ENCODE measurements at regions not wholly inside any gene's neighbourhood (a gene's known extent, or its start where the extent isn't known, plus 50 kb on each side); places are given as distances from the start of the nearest gene placed in this dataset.
"Not testable (repeated sequence)": the region's sequence is repeated elsewhere in the genome, so short reads cannot be mapped to it uniquely, and the experiment has no call there.

- Histone ChIP-seq H3K9ac (ENCODE audit: insufficient read length) (no peak overlapping the region), H3K36me3 (ENCODE audit: insufficient read depth, low read length) (no peaks in the 10 kb centered on the region), H3K4me3 (no peak overlapping the region; the same call in 1 of the 2 replicates), H3K9me3 (ENCODE audit: low read depth, low read length) (no peaks in the 10 kb centered on the region), H3K27ac (peak overlapping the region; percentile 43; the same call in 1 of the 2 replicates)
- DNase-seq (ENCODE audit: low read depth, low spot score) = no peak
- TF ChIP-seq FOXP2 (optimal IDR thresholded peaks at IDR 0.05; ENCODE audit: control extremely low read depth, extremely low read length, insufficient read depth) = no peak
- no peak for TF ChIP-seq POLR2AphosphoS5 (IDR thresholded peaks at IDR 0.05; ENCODE audit: borderline replicate concordance, low read depth, low read length)
Measured at GRCh38 chr2:22062679-22063078, 938.9 kb downstream of the TDRD15 start.

DNA sequence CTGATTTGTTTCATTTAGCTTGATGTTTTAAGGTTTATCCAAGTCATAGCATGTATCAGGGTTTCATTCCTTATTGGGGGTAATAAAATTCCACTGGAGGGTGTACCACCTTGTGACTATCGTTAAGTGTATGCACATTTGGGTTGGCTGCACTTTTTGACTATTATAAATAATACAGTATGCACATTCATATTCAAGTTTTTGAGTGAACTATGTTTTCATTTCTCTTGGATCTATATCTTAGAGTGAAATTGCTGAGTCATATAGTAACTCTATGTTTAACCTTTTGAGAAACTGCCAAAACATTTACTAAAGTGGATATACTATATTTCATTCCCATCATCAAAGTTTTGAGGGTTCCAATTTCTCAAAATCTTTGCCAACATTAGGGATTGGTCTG, 952.7 kb downstream of the TDRD15 start:
- no peaks in the 10 kb centered on the region; the same call in 1 of the 2 replicates for H3K9me3 ChIP-seq (ENCODE audit: low read depth, low read length)
- TF ChIP-seq FOXP2 (optimal IDR thresholded peaks at IDR 0.05; ENCODE audit: control extremely low read depth, extremely low read length, insufficient read depth) = no peak
- 0 out of 2 replicates have a peak, but pooled peaks cover 3% of the 10 kb centered on the region for H3K36me3 ChIP-seq (ENCODE audit: insufficient read depth, low read length)
- H3K9ac ChIP-seq (ENCODE audit: insufficient read length) = no peak overlapping the region
- H3K27ac ChIP-seq = peak overlapping the region; percentile 61; the same call in 1 of the 2 replicates
- H3K4me3 ChIP-seq = 0 out of 2 replicates have a peak overlapping the region, but pooled peaks have one; percentile 13
- DNase-seq (ENCODE audit: low read depth, low spot score) = no peak

- Histone ChIP-seq H3K9me3 (ENCODE audit: low read depth, low read length) (no peaks in the 10 kb centered on the region; the same call in 1 of the 2 replicates), H3K9ac (ENCODE audit: insufficient read length) (no peak overlapping the region), H3K27ac (peak overlapping the region; percentile 79), H3K4me3 (peak overlapping the region; percentile 52), H3K36me3 (ENCODE audit: insufficient read depth, low read length) (0 out of 2 replicates have a peak, but pooled peaks cover 3% of the 10 kb centered on the region)
- peak; percentile 95 for DNase-seq (ENCODE audit: low read depth, low spot score)
- TF ChIP-seq FOXP2 (optimal IDR thresholded peaks at IDR 0.05; ENCODE audit: control extremely low read depth, extremely low read length, insufficient read depth) (no peak), EZH2 (IDR thresholded peaks at IDR 0.05) (no peak), POLR2AphosphoS5 (IDR thresholded peaks at IDR 0.05; ENCODE audit: borderline replicate concordance, low read depth, low read length) (no peak; the same call in 1 of the 2 replicates)
Measured at GRCh38 chr2:22078701-22079100, 954.9 kb downstream of the TDRD15 start.

GRCh38 chr2:22079583-22079982, 955.8 kb downstream of the TDRD15 start:
- H3K9ac ChIP-seq (ENCODE audit: insufficient read length) = no peak overlapping the region
- H3K4me3 ChIP-seq = no peak overlapping the region
- no peaks in the 10 kb centered on the region; the same call in 1 of the 2 replicates for H3K9me3 ChIP-seq (ENCODE audit: low read depth, low read length)
- H3K27ac ChIP-seq = peak overlapping the region; percentile 79; the same call in 1 of the 2 replicates
- H3K36me3 ChIP-seq (ENCODE audit: insufficient read depth, low read length) = 0 out of 2 replicates have a peak, but pooled peaks cover under 1% of the 10 kb centered on the region
- DNase-seq (ENCODE audit: low read depth, low spot score) = no peak
- TF ChIP-seq EZH2 (IDR thresholded peaks at IDR 0.05) = no peak
- no peak for TF ChIP-seq POLR2AphosphoS5 (IDR thresholded peaks at IDR 0.05; ENCODE audit: borderline replicate concordance, low read depth, low read length)
- no peak for TF ChIP-seq FOXP2 (optimal IDR thresholded peaks at IDR 0.05; ENCODE audit: control extremely low read depth, extremely low read length, insufficient read depth)

- Histone ChIP-seq H3K36me3 (ENCODE audit: insufficient read depth, low read length) (no peaks in the 10 kb centered on the region), H3K9me3 (ENCODE audit: low read depth, low read length) (no peaks in the 10 kb centered on the region), H3K27ac (no peak overlapping the region), H3K4me3 (no peak overlapping the region), H3K9ac (ENCODE audit: insufficient read length) (no peak overlapping the region)
- TF ChIP-seq EZH2 (IDR thresholded peaks at IDR 0.05) = no peak
- TF ChIP-seq POLR2AphosphoS5 (IDR thresholded peaks at IDR 0.05; ENCODE audit: borderline replicate concordance, low read depth, low read length) = no peak
- no peak for TF ChIP-seq FOXP2 (optimal IDR thresholded peaks at IDR 0.05; ENCODE audit: control extremely low read depth, extremely low read length, insufficient read depth)
- no peak for DNase-seq (ENCODE audit: low read depth, low spot score)
Measured at GRCh38 chr2:22086726-22087125, 963.0 kb downstream of the TDRD15 start.

DNA sequence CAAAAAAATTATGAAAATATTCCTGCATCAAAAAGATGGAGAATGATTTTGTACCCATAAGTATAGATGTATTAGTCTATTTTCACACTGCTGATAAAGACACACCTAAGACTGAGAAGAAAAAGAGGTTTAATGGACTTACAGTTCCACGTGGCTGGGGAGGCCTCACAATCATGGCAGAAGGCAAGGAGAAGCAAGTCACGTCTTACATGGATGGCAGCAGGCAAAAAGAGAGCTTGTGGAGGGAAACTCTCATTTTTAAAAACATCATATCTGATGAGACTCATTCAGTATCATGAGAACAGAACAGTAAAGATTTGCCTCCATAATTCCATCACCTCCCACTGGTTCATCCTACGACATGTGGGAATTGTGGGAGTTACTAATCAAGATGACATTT, 979.8 kb downstream of the TDRD15 start:
- not testable (repeated sequence) for H3K9me3 ChIP-seq (ENCODE audit: low read depth, low read length); H3K4me3 ChIP-seq; H3K27ac ChIP-seq; H3K36me3 ChIP-seq (ENCODE audit: insufficient read depth, low read length); DNase-seq (ENCODE audit: low read depth, low spot score); H3K9ac ChIP-seq (ENCODE audit: insufficient read length)

DNA sequence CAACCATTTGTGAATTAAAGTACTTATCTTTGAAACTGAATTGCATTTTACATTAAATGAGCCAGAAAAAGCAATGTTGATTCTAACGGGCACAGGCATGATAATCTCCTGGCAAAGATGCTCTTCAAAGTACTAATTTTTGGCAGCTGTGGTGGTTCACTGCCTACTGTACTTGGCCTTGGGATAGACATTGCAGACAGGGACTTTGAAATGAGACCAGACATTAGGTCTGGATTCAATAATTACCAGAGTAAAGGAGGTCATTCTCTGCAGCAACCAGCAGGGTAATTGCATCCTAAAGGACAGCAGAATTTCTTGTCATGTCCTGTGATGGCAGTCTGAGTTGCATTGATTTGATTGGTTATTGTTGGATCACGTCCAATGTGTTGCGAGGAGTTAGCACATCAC, 986.5 kb downstream of the TDRD15 start:
- Histone ChIP-seq H3K4me3 (no peak overlapping the region; the same call in 1 of the 2 replicates), H3K36me3 (ENCODE audit: insufficient read depth, low read length) (no peaks in the 10 kb centered on the region), H3K9ac (ENCODE audit: insufficient read length) (no peak overlapping the region), H3K27ac (peak overlapping the region; percentile 56; the same call in 1 of the 2 replicates), H3K9me3 (ENCODE audit: low read depth, low read length) (0 out of 2 replicates have a peak, but pooled peaks cover under 1% of the 10 kb centered on the region)
- TF ChIP-seq POLR2AphosphoS5 (IDR thresholded peaks at IDR 0.05; ENCODE audit: borderline replicate concordance, low read depth, low read length) = no peak
- no peak for TF ChIP-seq FOXP2 (optimal IDR thresholded peaks at IDR 0.05; ENCODE audit: control extremely low read depth, extremely low read length, insufficient read depth)
- TF ChIP-seq EZH2 (IDR thresholded peaks at IDR 0.05) = no peak
- DNase-seq (ENCODE audit: low read depth, low spot score) = no peak

DNA sequence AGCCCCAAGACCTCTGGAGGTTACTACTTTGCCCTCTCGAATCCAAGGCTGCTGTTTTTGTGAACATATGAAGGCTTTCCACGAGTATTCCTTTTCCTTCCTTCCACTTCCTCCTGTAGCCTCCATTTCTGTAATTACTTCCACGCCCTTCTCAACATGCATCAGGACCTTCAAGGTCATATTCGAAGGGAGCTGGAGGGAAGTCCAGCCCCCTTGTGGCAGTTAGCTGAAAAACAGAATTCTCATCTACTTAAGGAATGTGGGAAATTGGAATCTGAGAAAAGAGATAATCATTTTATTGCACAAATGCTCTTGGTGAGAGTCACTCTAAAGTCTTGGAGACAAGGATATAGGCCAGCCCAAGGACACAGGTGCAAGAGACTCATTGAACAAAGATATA, 1000.2 kb downstream of the TDRD15 start:
- Histone ChIP-seq H3K36me3 (ENCODE audit: insufficient read depth, low read length) (no peaks in the 10 kb centered on the region), H3K4me3 (no peak overlapping the region), H3K9ac (ENCODE audit: insufficient read length) (no peak overlapping the region), H3K27ac (no peak overlapping the region), H3K9me3 (ENCODE audit: low read depth, low read length) (no peaks in the 10 kb centered on the region)
- DNase-seq (ENCODE audit: low read depth, low spot score) = no peak
- TF ChIP-seq FOXP2 (optimal IDR thresholded peaks at IDR 0.05; ENCODE audit: control extremely low read depth, extremely low read length, insufficient read depth) = no peak
- TF ChIP-seq POLR2AphosphoS5 (IDR thresholded peaks at IDR 0.05; ENCODE audit: borderline replicate concordance, low read depth, low read length) = no peak
- no peak for TF ChIP-seq EZH2 (IDR thresholded peaks at IDR 0.05)

DNA sequence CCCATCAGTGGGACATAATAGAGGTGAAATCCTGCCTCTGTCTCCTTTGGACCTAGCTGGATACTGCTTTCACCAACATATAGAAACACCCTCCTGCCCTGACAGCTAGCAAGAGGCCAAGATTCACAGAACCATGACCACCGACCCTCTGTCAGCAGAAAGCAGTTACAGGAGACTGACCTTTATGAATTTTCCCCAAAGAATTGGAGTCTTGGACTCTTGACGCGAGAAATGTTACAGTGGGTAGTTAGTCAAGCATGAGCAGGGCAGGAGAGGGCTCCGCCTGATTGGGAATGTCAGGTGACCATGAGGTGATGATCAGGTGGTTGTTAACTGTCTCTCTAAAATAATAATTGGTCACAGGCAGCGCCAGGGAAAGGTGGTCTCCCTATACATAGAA, 1002.3 kb downstream of the TDRD15 start:
- DNase-seq (ENCODE audit: low read depth, low spot score) = no peak
- no peak overlapping the region for H3K9ac ChIP-seq (ENCODE audit: insufficient read length)
- no peaks in the 10 kb centered on the region for H3K9me3 ChIP-seq (ENCODE audit: low read depth, low read length)
- H3K36me3 ChIP-seq (ENCODE audit: insufficient read depth, low read length) = no peaks in the 10 kb centered on the region
- TF ChIP-seq FOXP2 (optimal IDR thresholded peaks at IDR 0.05; ENCODE audit: control extremely low read depth, extremely low read length, insufficient read depth) (no peak), EZH2 (IDR thresholded peaks at IDR 0.05) (no peak), POLR2AphosphoS5 (IDR thresholded peaks at IDR 0.05; ENCODE audit: borderline replicate concordance, low read depth, low read length) (no peak)
- H3K4me3 ChIP-seq = no peak overlapping the region
- H3K27ac ChIP-seq = no peak overlapping the region

Measured in SK-N-MC (cell line).